HFFc6 (cell line): ENCODE measurements at regions not wholly inside any gene's neighbourhood (a gene's known extent, or its start where the extent isn't known, plus 50 kb on each side); places are given as distances from the start of the nearest gene placed in this dataset.

Source experiments
- DNase-seq: peaks from one replicate; pipeline ENCODE4 v3.0.0-alpha.2; 2018
- H3K27ac Mint-ChIP-seq: 2 replicates; pipeline ENCODE4 v1.8.0; 2020; ENCODE audit warnings: mild to moderate bottlenecking, mixed read lengths
- H3K27me3 Mint-ChIP-seq: 2 replicates; pipeline ENCODE4 v1.8.0; 2021; ENCODE audit warnings: mild to moderate bottlenecking, moderate library complexity, mixed read lengths; ENCODE audit not compliant: insufficient read depth
- H3K36me3 Mint-ChIP-seq: 2 replicates; pipeline ENCODE4 v1.8.0; 2021; ENCODE audit warnings: low read depth, mixed read lengths
- H3K4me1 Mint-ChIP-seq: 2 replicates; pipeline ENCODE4 v1.8.0; 2020; ENCODE audit warnings: low read depth, mixed read lengths
- H3K4me3 Mint-ChIP-seq: 2 replicates; pipeline ENCODE4 v1.8.0; 2020; ENCODE audit warnings: mild to moderate bottlenecking, moderate library complexity, mixed read lengths
- H3K9me3 Mint-ChIP-seq: 2 replicates; pipeline ENCODE4 v1.8.0; 2020; ENCODE audit warnings: mild to moderate bottlenecking, mixed read lengths
- CTCF ChIP-seq: fragments of 200-600 bp; sonication (generic); IDR thresholded peaks from 2 replicates; pipeline ENCODE4 v1.5.0; 2021; ENCODE audit warnings: antibody characterized with exemption, mild to moderate bottlenecking

DNA sequence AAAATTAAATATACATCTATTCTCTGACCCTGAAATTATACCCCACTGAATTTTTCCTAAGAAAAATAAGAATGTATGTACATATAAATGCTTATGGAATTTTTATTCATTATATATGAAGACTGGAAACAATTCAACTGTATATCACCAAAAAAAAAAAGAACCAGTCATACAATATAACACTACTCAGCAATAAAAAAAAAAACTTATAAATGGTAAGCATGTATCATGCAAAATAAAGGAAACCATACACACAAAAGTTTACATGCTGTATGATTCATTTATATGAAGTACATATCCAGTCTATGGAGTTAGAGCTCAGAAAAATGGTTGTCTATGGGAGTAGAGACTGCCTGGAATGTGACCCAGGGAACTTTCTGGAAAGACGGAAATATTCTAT lies 199.4 kb upstream of the MIR17HG start:
- H3K4me3 Mint-ChIP-seq, result no peak overlapping the region
- no peaks in the 10 kb centered on the region; the same call in 1 of the 2 replicates for H3K27me3 Mint-ChIP-seq
- no peaks in the 10 kb centered on the region for H3K36me3 Mint-ChIP-seq
- peaks cover 16% of the 10 kb centered on the region for H3K9me3 Mint-ChIP-seq
- no peak for DNase-seq
- H3K4me1 Mint-ChIP-seq, result no peaks in the 10 kb centered on the region
- TF ChIP-seq CTCF, result no peak
- H3K27ac Mint-ChIP-seq, result no peak overlapping the region

- H3K36me3 Mint-ChIP-seq, result no peaks in the 10 kb centered on the region
- no peak overlapping the region for H3K27ac Mint-ChIP-seq
- no peak for DNase-seq
- peaks cover 24% of the 10 kb centered on the region for H3K9me3 Mint-ChIP-seq
- no peaks in the 10 kb centered on the region for H3K4me1 Mint-ChIP-seq
- TF ChIP-seq CTCF, result no peak
- no peak overlapping the region for H3K4me3 Mint-ChIP-seq
- no peaks in the 10 kb centered on the region; the same call in 1 of the 2 replicates for H3K27me3 Mint-ChIP-seq
Measured at GRCh38 chr13:91151921-91152320, 195.6 kb upstream of the MIR17HG start.

DNA sequence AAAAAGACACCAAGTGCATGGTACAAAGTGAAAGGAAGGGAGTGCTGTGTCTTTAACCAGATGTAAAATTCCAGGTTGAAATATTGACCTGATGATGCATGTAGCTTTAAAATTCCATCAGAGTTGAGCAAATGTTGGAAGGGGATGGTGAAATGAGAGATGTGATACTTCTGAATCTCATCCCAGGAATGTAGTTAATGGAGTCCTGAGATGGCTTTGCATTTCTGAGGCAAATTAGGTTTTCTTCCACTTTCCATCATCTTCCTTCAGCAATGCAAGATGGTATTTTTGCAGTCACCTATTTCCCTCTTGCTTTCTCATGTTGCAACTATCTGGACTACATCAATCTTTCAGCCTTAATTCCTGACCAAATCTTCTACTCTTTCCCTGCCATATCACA lies 194.1 kb upstream of the MIR17HG start:
- H3K4me3 Mint-ChIP-seq, result no peak overlapping the region
- no peak for DNase-seq
- peaks cover 21% of the 10 kb centered on the region for H3K9me3 Mint-ChIP-seq
- TF ChIP-seq CTCF, result no peak
- H3K4me1 Mint-ChIP-seq, result no peaks in the 10 kb centered on the region
- no peak overlapping the region for H3K27ac Mint-ChIP-seq
- H3K27me3 Mint-ChIP-seq, result no peaks in the 10 kb centered on the region; the same call in 1 of the 2 replicates
- H3K36me3 Mint-ChIP-seq, result no peaks in the 10 kb centered on the region

- no peaks in the 10 kb centered on the region for H3K36me3 Mint-ChIP-seq
- H3K4me3 Mint-ChIP-seq, result no peak overlapping the region
- no peak for DNase-seq
- TF ChIP-seq CTCF, result no peak
- no peaks in the 10 kb centered on the region for H3K4me1 Mint-ChIP-seq
- peaks cover 27% of the 10 kb centered on the region for H3K9me3 Mint-ChIP-seq
- H3K27me3 Mint-ChIP-seq, result no peaks in the 10 kb centered on the region
- H3K27ac Mint-ChIP-seq, result no peak overlapping the region
Measured at GRCh38 chr13:91154558-91155353, 192.7 kb upstream of the MIR17HG start.

- H3K4me3 Mint-ChIP-seq, result no peak overlapping the region
Measured at GRCh38 chr13:91155512-91156114, 191.9 kb upstream of the MIR17HG start.

More at GRCh38 chr13:91155512-91156114, 191.9 kb upstream of the MIR17HG start:
- no peaks in the 10 kb centered on the region for H3K4me1 Mint-ChIP-seq
- H3K36me3 Mint-ChIP-seq, result no peaks in the 10 kb centered on the region
- H3K27ac Mint-ChIP-seq, result no peak overlapping the region
- no peak for DNase-seq
- H3K27me3 Mint-ChIP-seq, result no peaks in the 10 kb centered on the region
- peaks cover 25% of the 10 kb centered on the region for H3K9me3 Mint-ChIP-seq
- no peak for TF ChIP-seq CTCF
